Heart right ventricle (tissue), 16 donors: ENCODE measurements at regions not wholly inside any gene's neighbourhood (a gene's known extent, or its start where the extent isn't known, plus 50 kb on each side); places are given as distances from the start of the nearest gene placed in this dataset.

Source experiments
- ATAC-seq, 8 donors: fragments of 200-7000 bp; cut with Tn5 transposase; one replicate each; pipeline ENCODE4 v1.9.1; 2020; ENCODE audit warnings: mild to moderate bottlenecking in 8 of 8, moderate library complexity in 8 of 8, moderate number of reproducible peaks in 1 of 8
- DNase-seq, 2 donors: peaks; one replicate each; pipeline ENCODE4 v3.0.0-alpha.2; 2020
- H3K27ac ChIP-seq, 10 donors: fragments of 200-600 bp; sonication (generic) in 2 of 10; one replicate each; pipeline versions ENCODE4 v1.5.0 to v1.8.0; 2020 to 2022; ENCODE audit warnings: mild to moderate bottlenecking in 3 of 10
- H3K27me3 ChIP-seq, 7 donors: fragments of 200-600 bp; one replicate each; pipeline ENCODE4 v1.8.0; 2021 to 2022; ENCODE audit warnings: mild to moderate bottlenecking in 2 of 7
- H3K36me3 ChIP-seq, 9 donors: fragments of 200-600 bp; sonication (generic) in 1 of 9; one replicate each; pipeline versions ENCODE4 v1.5.0 to v1.8.0; 2020 to 2022; ENCODE audit warnings: mild to moderate bottlenecking in 2 of 9
- H3K4me1 ChIP-seq, 9 donors: fragments of 200-600 bp; sonication (generic) in 1 of 9; one replicate each; pipeline versions ENCODE4 v1.5.0 to v1.8.0; 2020 to 2022; ENCODE audit warnings: mild to moderate bottlenecking in 4 of 9
- H3K4me3 ChIP-seq, 10 donors: fragments of 200-600 bp; sonication (generic) in 2 of 10; one replicate each; pipeline versions ENCODE4 v1.5.0 to v1.8.0; 2020 to 2022; ENCODE audit warnings: mild to moderate bottlenecking in 7 of 10, moderate library complexity in 2 of 10
- H3K9me3 ChIP-seq, 11 donors: fragments of 200-600 bp in 10 of 11; sonication (generic) in 2 of 11; one replicate each; pipeline versions ENCODE4 v1.5.0 to v1.8.0; 2013 to 2022; ENCODE audit warnings: mild to moderate bottlenecking in 2 of 11, control low read depth in 1 of 11, moderate library complexity in 1 of 11
- CTCF ChIP-seq, 9 donors: fragments of 200-600 bp; sonication (generic) in 2 of 9; IDR thresholded peaks; one replicate each; pipeline versions ENCODE4 v1.5.0 to v1.8.0; 2021 to 2022; ENCODE audit warnings: antibody characterized with exemption in 9 of 9, mild to moderate bottlenecking in 5 of 9, moderate library complexity in 1 of 9
- WGBS, 2 donors: extraction: QIAGEN DNeasy Blood & Tissue Kit; methylation state at CpG; one replicate each; pipeline ENCODE4 v1.1.7; 2013; ENCODE audit warnings: inconsistent platforms in 1 of 2; 5-methylcytosine and 5-hydroxymethylcytosine counted together
- intact Hi-C, 10 donors: fragments of 100-400 bp; cut with DNase I; formaldehyde crosslinking; loops; one replicate each; pipeline versions ENCODE4 v1.11.1 to v1.14.2; 2022
- donor health status: Arrhythmogenic right ventricular cardiomyopathy.
- donor health status: ischemic (EF 13 %, LVEDD 7.1; RV severe dilation, severe dysfunction).
- donor health status: healthy with polysubstance abuse.
- donor health status: DM: no; HTN: yes; CAD: no.
- donor health status: DM: no; HTN: no; CAD: no.
- donor health status: ischemic (EF 25% LVEDD 6.9; RV normal size, moderate dysfunction).
- donor health status: ischemic (EF 25% LVEDD 5.7; RV mildly dilated, moderate dysfunction).
- donor health status: healthy.
- donor health status: DM: yes; HTN: yes; CAD: no.
- donor health status: Ischemic cardiomyopathy.
- donor health status: ischemic (EF 35%, LVEDD 5.7; RV mildly dilated, moderate dysfunction).
- donor health status: nonischemic (EF 11% LVEDD 7.7; RV severe dilation, severe dysfunction).
- donor health status: DM: yes; HTN: yes; CAD: no.
- donor health status: PGD.
- donor health status: ischemic (EF 29% LVEDD 5.4; RV normal size, mild dysfunction).
- donor health status: nonischemic (EF 23%, LVEDD 6.1; RV moderate dilation, normal function).

GRCh38 chr7:106418526-106418925 is 133.7 kb upstream of the NAMPT start:
- Histone ChIP-seq H3K9me3 (peaks cover 0 to 22% (median 10%) of the 10 kb centered on the region in 11 donors), H3K27ac (peak overlapping the region in 2 of 10 donors; percentile 58 to 93), H3K36me3 (no peaks in the 10 kb centered on the region), H3K4me1 (peaks cover 0 to 71% (median 18%) of the 10 kb centered on the region in 9 donors), H3K27me3 (no peaks in the 10 kb centered on the region), H3K4me3 (no peak overlapping the region)
- no peak for ATAC-seq
- intact Hi-C loops, result loop anchor here in 1 of 10 donors (5.0 kb wide), 1 partner anchor 131 kb away; no protein-coding TSS in a partner anchor
- WGBS, 2 donors, result 88% methylated on average over 2 of the region's 2 CpGs
- DNase-seq, result no peak
- TF ChIP-seq CTCF (IDR thresholded peaks at IDR 0.05), result no peak

GRCh38 chr7:106418094-106418493 is 133.3 kb upstream of the NAMPT start:
- no peak for DNase-seq
- Histone ChIP-seq H3K9me3 (peaks cover 0 to 22% (median 10%) of the 10 kb centered on the region in 11 donors), H3K27ac (peak overlapping the region in 2 of 10 donors; percentile 58 to 93), H3K27me3 (no peaks in the 10 kb centered on the region), H3K36me3 (no peaks in the 10 kb centered on the region), H3K4me3 (no peak overlapping the region), H3K4me1 (peaks cover 0 to 68% (median 18%) of the 10 kb centered on the region in 9 donors)
- TF ChIP-seq CTCF (IDR thresholded peaks at IDR 0.05), result no peak
- peak in 3 of 8 donors; percentile 40 to 63 (median 50) for ATAC-seq
- intact Hi-C loops, result loop anchor here in 1 of 10 donors (5.0 kb wide), 1 partner anchor 131 kb away; no protein-coding TSS in a partner anchor
- 51 to 53% methylated on average over 1 of the region's 1 CpG for WGBS, 2 donors

GRCh38 chr7:106417273-106417902 is 132.6 kb upstream of the NAMPT start:
- Histone ChIP-seq H3K9me3 (peaks cover 0 to 22% (median 10%) of the 10 kb centered on the region in 11 donors), H3K36me3 (no peaks in the 10 kb centered on the region), H3K27me3 (no peaks in the 10 kb centered on the region), H3K27ac (peak overlapping the region in 2 of 10 donors; percentile 0 to 93), H3K4me1 (peaks cover 0 to 61% (median 18%) of the 10 kb centered on the region in 9 donors), H3K4me3 (no peak overlapping the region)
- intact Hi-C loops, result loop anchor here in 1 of 10 donors (5.0 kb wide), 1 partner anchor 130 kb away; no protein-coding TSS in a partner anchor
- TF ChIP-seq CTCF (IDR thresholded peaks at IDR 0.05), result no peak
- no peak for DNase-seq
- WGBS, 2 donors, result 48 to 60% methylated on average over 6 of the region's 6 CpGs
- ATAC-seq, result no peak

GRCh38 chr7:106416430-106416829 is 131.6 kb upstream of the NAMPT start:
- DNase-seq (no peak), ATAC-seq (no peak)
- Histone ChIP-seq H3K4me1 (peaks cover 0 to 52% (median 9%) of the 10 kb centered on the region in 9 donors), H3K36me3 (no peaks in the 10 kb centered on the region), H3K4me3 (no peak overlapping the region), H3K27me3 (no peaks in the 10 kb centered on the region), H3K9me3 (peaks cover 0 to 22% (median 10%) of the 10 kb centered on the region in 11 donors), H3K27ac (peak overlapping the region in 1 of 10 donors; percentile 93)
- intact Hi-C loops, result loop anchor here in 1 of 10 donors (5.0 kb wide), 1 partner anchor 129 kb away; no protein-coding TSS in a partner anchor
- no peak for TF ChIP-seq CTCF (IDR thresholded peaks at IDR 0.05)
